NCI-H2196 treated with DMSO at 0.1 percent for 48 hours (cell line): ENCODE measurements at regions not wholly inside any gene's neighbourhood (a gene's known extent, or its start where the extent isn't known, plus 50 kb on each side); places are given as distances from the start of the nearest gene placed in this dataset.

Source experiments
- DNase-seq: peaks from one replicate; lab custom pipeline; 2025; ENCODE audit not compliant: unreplicated experiment; lab: John Stamatoyannopoulos, UW

DNA sequence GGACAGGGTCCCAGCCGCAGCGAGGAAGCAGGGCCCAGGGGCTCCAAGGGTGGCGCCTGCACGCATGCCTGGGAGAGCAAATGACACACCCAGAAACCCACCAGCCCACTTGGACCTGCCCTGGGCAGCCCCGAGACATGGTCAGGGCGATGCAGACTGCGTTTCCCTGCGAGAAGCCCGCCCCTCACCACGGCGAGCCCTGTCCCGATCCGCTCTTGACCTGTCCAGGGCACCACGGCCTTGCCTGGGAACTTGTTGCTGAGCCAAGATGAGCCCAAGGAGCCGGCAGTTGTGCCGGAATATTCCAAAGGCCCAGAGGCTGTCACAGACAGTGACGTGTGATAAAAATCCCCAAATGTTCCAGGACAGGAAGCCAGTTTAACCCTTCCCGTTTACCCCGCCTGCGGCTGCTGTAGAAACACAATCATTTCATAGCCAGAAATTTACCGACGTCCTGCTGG lies 78.1 kb downstream of the SIK1 start:
- DNase-seq: no peak

DNA sequence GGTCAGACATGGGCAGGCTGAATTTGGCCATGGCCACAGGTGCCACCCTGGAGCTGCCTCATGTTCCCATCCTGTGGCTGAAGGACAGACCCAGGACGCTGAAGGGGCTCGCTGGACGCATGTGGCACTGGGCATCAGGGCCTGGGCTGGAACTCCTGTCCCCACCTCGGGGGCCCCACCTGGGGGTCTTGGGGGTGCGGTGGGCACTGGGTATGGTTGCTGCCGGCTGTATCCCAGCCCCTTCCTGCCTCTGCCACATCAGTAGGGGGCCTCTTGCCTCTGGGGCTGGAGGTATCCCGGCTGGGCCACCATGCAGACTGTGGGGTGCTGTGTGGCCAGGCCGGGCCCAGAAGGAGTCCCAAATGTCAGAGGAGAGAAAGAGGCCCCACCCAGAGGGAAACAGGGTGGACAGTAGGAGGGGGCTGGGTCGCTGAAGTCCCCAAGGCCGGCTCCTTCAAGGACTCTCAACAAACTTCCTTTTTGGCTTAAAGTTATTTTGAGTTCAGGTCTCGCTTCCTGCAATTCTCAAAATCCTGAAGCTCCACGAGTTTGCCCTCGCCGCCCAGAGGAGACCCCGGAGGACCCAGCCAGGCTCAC lies 78.7 kb downstream of the SIK1 start:
- DNase-seq: no peak

DNA sequence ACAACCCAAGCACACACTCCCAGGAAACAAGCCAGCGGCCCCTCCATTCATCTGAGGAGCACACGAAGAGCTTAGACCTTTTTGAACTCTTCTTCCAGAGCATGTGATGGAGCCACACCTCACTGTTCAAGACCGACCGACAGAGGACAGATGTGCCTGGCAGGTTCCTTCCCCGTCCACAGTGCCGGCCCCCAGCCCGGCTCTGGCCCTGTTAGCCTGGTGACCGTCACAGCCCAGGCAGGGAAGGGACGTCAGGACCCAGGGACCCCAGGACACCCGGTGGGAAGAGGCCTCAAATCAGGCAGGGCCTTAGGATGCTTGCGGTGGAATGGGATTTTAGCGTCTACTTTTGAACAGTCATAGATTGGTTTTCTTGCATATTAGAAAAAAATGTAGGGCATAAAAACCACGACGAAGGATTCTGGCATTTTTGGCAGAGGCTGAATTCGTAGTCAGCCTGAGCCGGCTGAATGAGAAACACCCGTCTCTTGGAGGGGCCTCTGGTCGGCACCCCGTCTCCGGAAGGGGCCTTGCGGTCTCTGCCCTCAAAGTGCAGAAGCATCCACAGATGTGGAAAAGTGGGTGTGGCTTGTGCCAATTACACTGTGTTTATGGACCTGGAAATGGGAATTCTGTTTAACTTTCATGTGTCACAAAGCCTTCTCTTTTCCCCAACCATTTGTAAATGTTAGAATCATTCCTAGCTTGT lies 79.3 kb downstream of the SIK1 start:
- no peak for DNase-seq

DNA sequence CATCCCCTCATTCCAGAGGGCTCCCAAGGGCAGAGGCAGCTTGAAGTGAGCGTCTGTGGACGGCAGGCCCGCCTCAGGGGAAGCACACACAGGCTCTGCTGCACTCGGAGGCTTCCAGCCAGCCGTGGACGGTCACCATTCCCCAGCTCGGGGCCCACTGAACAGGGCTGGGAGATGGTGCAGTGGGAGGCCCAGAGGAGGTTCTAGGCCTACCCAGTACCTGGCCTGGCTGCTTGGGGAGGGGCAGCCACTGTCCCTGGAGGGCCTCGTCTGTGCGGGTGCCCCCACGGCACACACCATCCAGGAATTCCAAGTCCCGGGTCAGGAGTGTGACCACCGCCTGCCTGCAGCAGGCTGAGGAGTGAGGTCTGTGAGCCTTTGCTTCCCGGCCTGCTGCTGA lies 80.4 kb downstream of the SIK1 start:
- no peak for DNase-seq

DNA sequence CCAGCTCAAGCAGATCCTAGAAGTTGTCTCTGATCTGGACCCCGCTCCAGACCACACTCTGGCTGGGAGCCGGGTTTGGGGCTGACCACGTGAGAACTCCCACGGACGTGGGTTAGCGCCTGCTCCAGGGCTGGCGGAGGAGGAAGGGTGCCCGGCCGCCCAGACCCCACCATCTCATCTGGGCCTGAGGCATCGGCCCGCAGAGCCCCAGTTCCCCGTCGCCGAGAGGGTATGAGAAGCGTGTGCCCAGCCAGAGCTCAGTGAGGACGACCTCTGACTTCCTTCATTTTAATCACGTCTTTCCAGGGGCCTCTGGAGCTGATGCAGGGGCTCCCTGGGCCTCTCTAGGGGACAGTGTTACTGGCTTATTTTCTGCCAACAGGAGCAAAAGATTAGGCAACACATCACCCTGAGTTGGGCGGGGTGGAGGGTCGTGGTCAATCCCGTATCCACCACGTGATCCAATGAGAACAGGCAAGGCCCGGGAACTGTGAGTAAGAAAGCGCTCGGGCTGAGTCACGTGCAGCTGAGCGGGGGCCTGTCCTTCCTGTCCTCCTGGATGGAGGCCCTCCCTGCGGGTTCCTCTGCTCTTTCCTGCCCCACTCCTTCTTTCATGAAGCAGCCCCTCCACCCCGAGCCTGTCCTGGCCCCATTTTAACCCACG lies 81.1 kb downstream of the SIK1 start:
- no peak for DNase-seq

DNA sequence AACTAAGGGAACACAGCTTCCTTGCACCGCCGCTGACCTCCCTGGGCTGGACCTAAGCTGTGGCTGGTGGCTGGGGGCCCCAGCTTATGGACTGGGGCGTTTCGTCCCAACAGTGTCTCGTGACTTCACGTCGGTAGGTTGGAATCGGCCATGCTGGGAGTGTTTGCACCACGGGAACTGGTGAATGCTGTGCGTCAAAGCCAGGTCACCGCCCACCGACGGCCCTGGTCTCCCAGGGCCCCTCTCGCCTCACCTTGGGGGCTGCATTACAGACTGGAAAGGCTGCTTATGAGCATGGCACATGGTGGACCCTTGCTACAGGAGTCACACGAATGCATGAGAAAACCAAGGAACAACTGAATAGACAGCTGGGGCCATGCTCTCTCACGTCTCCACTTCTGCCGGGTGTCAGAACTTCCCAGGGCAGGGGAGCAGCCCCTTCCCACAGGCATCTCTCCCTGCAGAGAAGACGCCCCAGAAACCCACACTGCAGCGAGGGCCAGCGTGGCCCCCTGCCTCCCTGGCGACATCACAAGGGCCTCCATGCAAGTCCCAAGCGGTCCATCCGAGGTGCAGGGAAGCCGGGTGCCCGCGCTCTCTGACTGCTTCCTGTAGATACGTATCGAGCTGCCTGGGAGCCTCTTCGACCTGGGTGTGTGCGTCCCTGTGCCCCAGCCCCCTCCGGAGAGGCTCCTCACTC lies 81.7 kb downstream of the SIK1 start:
- no peak for DNase-seq

DNA sequence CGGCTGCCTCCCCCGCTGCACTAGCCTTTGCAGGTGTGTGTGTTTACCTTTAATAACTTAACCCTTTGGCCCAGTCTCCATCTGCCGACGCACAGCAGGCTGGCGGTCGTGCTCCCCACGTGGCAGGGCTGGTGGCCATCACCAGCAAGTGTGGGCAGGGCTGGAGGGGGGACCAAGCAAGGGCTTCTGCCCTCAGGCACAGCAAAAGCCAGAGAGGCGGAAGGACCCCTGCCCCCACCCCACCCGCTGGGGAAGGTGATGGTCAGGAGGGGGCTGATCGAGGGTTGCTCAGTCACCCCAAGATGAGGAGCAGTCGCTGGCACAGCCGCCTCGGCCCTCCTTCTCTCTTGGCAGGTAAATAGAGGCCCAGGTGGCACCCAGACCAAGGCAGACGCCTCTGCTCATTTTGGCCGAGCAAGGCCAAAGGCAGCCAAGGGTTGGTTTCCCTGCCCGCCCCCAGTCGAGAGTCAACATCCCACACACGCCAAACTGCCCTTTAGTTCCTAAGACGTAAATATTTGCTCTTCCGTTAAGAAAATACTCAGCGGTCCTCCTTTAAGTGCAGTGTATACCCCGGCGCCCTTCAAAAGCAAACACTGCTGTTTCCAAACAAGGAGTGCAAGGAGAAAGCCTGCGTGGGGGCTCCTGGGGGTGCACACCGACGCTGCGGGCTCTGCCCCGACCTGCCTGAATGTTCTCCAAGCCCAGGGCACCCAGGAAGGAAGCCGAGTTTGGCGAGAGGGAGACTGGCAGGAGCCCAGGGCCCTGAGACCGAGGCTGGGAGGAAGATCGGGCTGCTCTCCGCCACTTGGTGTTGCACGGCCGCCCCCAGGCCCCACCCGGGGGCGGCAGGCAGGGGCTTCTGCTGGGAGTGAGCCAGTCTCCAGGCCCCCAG lies 82.7 kb downstream of the SIK1 start:
- DNase-seq: peak; percentile 83

DNA sequence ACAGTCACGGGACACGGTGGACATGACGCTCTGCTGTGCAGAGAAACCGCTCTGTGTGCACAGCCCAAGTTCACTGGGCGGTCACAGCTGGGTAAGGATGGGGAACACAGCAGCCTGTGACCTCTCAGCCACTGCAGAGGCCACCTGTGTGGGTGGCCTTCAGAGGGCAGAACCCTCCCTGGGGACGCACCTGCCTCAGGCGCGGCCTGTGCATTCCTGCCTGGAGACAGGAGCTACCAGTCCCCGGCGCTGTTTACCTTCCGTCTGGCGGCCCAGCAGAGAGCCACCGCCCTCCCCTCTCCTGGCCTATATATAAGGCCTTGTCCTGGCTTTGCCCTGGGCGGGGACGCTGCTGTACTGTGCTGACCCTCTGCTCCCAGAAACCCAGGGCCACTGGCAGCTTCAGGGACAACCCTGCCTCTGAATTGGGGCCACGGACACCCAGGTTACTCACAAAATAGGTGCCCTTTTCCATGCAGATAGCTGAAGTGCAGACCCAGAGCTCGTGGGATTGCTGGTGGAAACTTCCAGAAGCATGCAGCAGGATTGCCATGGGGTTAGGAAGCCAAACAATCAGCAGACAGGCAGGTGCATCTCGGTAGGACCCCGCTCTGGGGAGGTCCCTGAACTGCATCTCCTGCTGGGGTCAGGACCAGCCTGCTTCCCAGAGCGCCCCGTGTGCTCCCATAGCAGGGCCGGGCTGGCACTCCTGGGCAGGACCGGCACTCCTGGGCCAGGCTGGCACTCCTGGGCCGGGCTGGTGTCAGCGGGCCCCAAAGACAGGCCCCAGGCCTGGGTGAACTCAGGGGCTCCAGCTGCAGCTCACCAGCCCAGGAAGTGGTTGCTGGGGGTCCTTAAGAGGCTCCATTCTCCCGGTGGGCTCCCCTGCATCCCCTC lies 83.6 kb downstream of the SIK1 start:
- peak; percentile 65 for DNase-seq

DNA sequence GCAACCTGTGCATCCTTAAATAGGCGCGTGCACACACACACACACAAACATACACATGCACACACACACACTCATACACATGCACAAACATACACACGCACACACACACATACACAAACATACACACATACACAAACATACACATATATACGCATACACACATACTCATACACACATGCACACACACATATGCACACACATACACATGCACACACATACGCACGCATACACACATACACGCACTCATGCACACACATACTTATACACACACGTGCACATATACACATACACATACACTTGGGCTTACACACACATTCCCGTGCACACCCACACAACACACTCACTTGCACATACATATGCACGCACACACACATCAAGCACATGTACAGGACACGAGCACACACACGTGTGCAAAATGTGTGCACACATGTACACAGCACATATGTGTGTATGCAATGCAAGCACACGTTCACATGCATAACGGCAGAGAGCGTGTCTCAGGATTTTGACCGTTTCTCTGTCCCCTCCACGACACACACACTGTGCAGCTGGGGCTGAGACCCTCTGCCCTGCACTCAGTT lies 84.5 kb downstream of the SIK1 start:
- DNase-seq: no peak

DNA sequence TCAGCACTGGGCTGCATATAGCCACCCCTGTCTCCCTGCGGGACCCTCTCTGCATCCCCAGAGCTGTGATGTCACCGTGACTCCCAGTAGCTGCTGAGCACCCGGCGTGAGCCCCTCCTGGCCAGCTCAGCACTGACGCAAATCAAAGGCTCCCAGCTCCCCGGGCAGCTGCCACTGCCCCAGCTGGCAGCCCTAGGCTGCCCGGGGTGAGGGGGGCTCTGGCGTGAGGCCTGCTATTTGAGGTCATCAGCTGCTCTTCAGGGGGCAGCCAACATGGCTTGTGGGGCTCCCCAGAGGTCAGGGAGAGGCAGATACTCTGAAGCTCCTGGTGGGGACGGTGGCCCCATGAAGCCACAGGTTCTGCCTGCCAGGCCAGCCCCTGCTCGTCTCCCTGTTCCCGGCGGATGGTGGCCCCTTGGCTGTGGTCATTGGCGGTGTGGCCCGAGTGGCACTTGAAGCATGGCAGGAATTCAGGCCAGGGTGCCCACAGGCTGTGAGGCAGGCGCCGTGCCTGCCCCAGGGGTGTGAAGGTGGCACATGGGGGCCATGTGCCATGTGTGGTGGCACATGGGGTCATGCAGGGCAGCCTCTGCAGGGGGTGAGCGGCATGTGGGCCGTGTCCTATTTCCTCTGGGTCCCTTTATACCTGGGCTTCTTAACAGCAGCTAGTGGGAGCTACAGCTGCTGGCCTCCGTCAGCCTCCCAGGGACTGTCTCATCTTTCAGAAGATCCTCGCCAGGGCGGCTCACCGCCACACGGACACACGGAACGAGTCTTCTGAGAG lies 85.4 kb downstream of the SIK1 start:
- DNase-seq: no peak

DNA sequence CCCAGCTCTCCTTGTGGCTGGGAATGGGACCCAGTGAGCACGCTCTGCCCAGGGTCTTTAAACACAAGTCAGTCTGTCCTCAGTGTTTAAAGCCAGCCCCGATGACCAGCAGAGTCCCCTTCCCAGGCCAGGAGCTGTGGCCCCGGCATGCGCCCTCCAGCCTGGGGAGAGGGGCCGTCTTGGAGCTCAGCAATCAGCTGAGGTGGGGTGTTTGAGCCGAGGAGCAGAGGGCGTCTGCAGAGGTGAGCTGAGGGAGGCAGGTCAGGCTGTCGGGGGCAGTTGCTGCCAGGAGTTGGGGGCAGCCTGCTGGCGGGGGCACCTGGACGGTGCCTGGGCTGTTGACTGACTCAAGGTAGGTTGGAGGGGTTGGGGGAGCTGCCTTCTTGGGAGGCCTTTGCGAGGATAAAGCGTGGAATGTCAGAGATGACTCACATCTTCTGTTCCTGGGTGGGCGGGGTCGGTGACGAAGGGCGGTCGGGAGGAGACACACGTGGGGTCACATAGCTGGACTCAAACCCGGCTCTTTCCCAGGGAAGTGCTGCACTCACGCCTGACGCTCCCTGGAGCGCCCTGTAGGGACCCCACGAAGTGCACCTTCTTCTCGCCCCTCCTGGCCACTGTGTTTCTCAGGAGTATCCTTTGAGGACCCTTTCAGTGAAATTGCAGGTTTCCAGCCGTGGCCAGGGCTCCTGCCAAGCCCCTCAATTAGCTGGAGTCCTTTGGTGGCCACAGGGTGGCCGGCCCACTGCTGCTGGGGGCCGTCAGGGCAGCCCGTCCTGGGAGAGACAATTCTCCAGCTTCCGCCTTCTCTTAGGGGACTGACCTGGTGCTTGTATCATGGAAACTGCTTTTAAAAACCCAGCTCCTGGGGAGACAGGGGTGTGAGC lies 86.2 kb downstream of the SIK1 start:
- DNase-seq: no peak

DNA sequence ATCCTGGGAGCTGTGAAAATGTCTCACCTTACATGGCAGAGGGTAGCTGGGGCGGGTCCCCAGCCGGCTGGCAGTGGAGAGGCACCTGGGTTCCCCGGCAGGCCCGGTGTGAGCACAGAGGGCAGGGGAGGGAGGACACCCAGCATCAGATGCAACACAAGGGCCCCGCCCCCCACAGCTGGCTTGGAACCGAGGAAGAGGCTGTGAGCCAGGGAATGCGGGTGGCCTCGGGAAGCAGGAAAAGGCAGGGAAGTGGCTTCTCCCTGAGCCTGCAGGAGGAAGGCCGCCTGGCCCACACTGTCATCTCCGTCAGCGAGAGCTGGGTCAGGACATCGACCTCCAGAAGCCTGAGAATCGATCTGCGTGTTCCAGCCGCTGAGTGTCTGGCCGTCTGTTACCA lies 87.3 kb downstream of the SIK1 start:
- DNase-seq: no peak

DNA sequence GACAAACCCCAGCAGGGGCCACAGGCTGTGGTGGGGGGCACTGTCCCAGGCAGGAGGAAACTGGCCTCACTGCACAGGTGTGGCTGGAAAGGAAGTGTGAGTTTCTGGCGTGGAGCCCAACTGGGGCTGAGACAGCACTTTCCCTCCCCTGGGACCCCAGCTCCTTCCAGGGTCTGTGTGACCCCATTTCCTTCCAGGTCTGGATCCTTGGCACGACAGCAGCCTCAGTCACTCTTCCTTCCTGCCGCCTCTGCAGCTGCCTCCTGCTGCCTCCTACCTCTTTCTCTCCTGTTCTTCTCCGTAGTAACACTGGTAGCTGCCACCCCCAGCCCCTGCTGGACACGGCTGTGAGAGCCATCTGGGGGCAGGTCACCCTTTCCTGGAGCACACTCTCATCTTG lies 88.0 kb downstream of the SIK1 start:
- DNase-seq: no peak

DNA sequence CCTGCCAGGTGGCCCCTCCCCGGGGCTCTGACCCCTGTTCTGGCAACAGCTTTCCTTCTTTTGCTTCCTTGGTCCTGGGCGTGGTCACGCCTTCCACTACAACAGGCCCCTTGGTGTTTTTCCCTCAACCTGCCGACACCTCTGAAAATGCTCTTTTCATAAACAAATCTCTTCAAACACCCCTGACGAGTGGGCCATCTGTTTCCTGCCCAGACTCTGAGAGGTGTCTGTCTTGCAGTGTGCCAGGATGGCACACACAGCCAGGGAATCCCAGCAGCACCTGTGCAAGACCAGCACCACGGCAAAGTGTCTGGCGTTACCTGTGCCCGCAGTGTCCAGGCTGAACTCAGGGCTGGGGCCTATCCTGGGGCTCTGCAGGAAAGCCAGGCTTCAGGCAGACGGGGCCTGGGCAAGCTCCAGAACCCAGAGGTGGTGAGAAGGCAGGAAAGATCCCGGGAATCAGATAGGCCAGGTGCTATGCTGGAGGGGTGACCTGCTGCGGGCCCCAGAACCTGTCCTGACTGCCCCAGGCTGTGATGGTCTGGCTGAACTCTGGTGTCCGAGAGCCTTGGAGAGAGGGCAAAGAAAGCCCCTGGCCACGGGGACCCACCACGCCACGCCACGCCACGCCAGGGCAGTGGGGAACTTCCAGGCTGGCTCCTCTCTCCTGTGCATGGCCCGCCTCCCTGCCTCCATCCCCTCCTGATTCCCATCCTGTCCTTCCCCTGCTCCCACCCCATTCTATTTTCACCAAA lies 88.9 kb downstream of the SIK1 start:
- no peak for DNase-seq

DNA sequence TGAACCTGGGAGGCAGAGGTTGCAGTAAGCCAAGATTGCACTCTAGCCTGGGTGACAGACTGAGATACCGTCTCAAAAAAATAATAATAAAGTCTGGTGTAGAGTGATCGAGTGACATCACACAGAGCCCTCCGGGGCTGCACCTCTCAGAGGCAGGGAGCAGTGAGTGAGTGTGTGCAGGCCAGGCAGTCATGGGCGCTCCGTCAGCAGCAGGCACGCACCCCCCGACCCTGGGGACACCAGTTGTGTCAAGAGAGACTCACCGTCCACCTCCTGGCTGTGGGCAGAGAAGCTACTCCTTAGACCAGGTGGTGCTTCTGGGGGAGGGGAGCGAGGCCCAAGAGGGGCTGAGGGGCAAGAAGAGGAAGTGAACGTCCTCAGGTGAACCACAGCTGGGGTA lies 91.8 kb downstream of the SIK1 start:
- no peak for DNase-seq

DNA sequence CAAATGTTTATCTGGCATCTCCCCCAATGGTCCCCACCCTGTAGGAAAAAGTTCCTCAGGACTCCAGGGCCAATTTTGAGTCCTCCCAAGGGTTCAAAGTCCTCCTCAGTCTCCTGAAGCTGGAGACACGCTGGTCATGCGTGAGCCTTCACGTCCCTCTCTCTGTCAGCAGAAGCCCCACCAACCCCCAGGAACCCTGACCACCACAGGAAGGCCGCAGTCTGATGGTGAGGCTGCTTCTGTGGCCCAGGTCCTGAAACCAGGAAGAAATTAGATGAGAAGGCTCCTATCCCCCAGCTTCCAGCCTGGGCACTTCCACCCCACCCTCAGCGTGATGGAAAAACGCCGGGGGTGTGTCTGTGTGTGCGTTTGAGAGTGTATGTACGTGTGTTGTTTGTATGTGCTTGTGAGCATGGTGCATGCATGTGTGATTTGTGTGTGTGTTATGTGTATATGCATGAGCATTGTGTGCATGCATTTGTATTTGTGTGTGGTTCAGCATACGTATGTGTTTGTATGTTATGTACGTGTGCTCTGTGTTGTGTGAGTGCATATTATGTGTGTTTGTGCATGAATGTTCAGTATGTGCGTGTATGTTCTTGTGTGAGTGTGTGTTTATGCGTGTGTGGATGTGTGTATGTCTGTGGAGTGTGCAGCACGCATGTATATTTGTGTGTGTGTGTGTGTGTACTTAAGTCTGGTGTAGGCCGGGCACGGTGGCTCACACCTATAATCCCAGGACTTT lies 92.5 kb downstream of the SIK1 start:
- DNase-seq: no peak
